H1 (cell line): ENCODE measurements at regions not wholly inside any gene's neighbourhood (a gene's known extent, or its start where the extent isn't known, plus 50 kb on each side); places are given as distances from the start of the nearest gene placed in this dataset.

Experiments
- CBX5 ChIP-seq: fragments of 300-800, 300-1000 bp; sonication (generic); IDR thresholded peaks from 2 replicates; pipeline ENCODE4 v1.7.1; 2016; ENCODE audit warnings: antibody characterized with exemption, low read length, low read depth
- CHD1 ChIP-seq: IDR thresholded peaks from 2 replicates; pipeline ENCODE4 v1.6.1; 2012; ENCODE audit warnings: low read depth, low read length, improper control_type of control experiment
- EP300 ChIP-seq, 2 experiments: IDR thresholded peaks; 1 replicate in 1 of 2; 2 replicates in 1 of 2; pipeline ENCODE4 v1.6.1; 2011 to 2012; ENCODE audit warnings: low read depth in 2 of 2, low read length in 2 of 2, mild to moderate bottlenecking in 2 of 2, borderline replicate concordance in 1 of 2, inconsistent platforms in 1 of 2, moderate library complexity in 1 of 2
- HDAC6 ChIP-seq: IDR thresholded peaks from one replicate; pipeline ENCODE4 v1.7.1; 2012; ENCODE audit warnings: low read depth, mild to moderate bottlenecking, inconsistent platforms, low read length, moderate library complexity
- POLR2A ChIP-seq, 2 experiments: IDR thresholded peaks; 1 replicate in 1 of 2; 2 replicates in 1 of 2; pipeline ENCODE4 v1.6.1; 2011; ENCODE audit warnings: low read depth in 2 of 2, low read length in 2 of 2, mild to moderate bottlenecking in 2 of 2; ENCODE audit errors: control extremely low read depth in 1 of 2
- POLR2AphosphoS5 ChIP-seq: IDR thresholded peaks from 2 replicates; pipeline ENCODE4 v1.6.1; 2011; ENCODE audit warnings: low read depth, low read length
- RAD21 ChIP-seq, 2 experiments: IDR thresholded peaks in 1 of 2; conservative IDR thresholded peaks in 1 of 2; 2 replicates each; pipeline ENCODE4 v1.6.1; 2011; ENCODE audit warnings: low read depth in 2 of 2, low read length in 2 of 2, improper control_type of control experiment in 1 of 2, inconsistent platforms in 1 of 2, mild to moderate bottlenecking in 1 of 2, moderate library complexity in 1 of 2
- RFX5 ChIP-seq: IDR thresholded peaks from 2 replicates; pipeline ENCODE4 v1.6.1; 2011; ENCODE audit warnings: low read depth, low read length, improper control_type of control experiment, borderline replicate concordance
- SP1 ChIP-seq: IDR thresholded peaks from 2 replicates; pipeline ENCODE4 v1.6.1; 2011; ENCODE audit warnings: low read depth, low read length
- SP4 ChIP-seq: IDR thresholded peaks from 2 replicates; pipeline ENCODE4 v1.6.1; 2012; ENCODE audit warnings: low read length, inconsistent platforms
- SRF ChIP-seq: IDR thresholded peaks from 2 replicates; pipeline ENCODE4 v1.6.1; 2011; ENCODE audit warnings: mild to moderate bottlenecking, low read depth, low read length, moderate library complexity
- TF ChIP-seq, protein P1 (sequence below), 3 experiments: IDR thresholded peaks; 1 replicate in 2 of 3; 2 replicates in 1 of 3; pipeline versions ENCODE4 v1.5.1 to v1.6.1; 2011; ENCODE audit warnings: low read length in 3 of 3, mild to moderate bottlenecking in 3 of 3, inconsistent platforms in 2 of 3, low read depth in 1 of 3, moderate library complexity in 1 of 3; ENCODE audit not compliant: insufficient read depth in 1 of 3; ENCODE audit errors: control extremely low read depth in 1 of 3
- TF ChIP-seq, protein P2 (sequence below): IDR thresholded peaks from 2 replicates; pipeline ENCODE4 v1.6.1; 2012; ENCODE audit warnings: inconsistent platforms

DNA sequence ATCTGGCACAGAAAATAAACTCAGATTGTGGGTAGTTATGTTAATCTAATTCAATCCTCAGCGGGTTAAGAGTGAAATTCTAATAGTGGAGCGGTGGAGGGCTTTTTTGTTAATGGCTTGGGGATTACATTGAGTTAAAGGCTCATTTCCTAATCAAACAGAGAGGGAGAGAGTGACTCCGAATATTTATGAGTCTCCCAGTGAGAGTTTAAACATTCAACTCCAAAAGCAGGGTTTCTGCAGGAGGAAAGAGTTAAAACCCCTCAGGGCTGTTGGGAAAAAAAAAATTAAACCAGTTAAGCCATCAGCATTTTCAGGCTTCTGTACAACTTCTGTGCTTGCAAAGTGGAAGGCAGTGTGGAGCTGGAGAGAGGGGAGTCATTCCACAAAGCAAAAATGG lies 62.1 kb upstream of the ESRRB start:
- TF ChIP-seq RFX5 (no peak), RAD21 (IDR thresholded peaks at IDR 0.05 in 1 of 2, conservative IDR thresholded peaks at IDR 0.05 in 1 of 2; ENCODE audit: low read depth in 2 of 2, low read length in 2 of 2) (no peak), SP1 (no peak), POLR2AphosphoS5 (no peak), SP4 (no peak), POLR2A (IDR thresholded peaks at IDR 0.05; ENCODE audit: control extremely low read depth in 1 of 2, low read depth in 2 of 2, low read length in 2 of 2) (no peak), CHD1 (no peak), EP300 (IDR thresholded peaks at IDR 0.05; ENCODE audit: borderline replicate concordance in 1 of 2, low read depth in 2 of 2, low read length in 2 of 2) (no peak), HDAC6 (no peak), SRF (no peak), CBX5 (no peak)
- TF ChIP-seq, protein P1, sequence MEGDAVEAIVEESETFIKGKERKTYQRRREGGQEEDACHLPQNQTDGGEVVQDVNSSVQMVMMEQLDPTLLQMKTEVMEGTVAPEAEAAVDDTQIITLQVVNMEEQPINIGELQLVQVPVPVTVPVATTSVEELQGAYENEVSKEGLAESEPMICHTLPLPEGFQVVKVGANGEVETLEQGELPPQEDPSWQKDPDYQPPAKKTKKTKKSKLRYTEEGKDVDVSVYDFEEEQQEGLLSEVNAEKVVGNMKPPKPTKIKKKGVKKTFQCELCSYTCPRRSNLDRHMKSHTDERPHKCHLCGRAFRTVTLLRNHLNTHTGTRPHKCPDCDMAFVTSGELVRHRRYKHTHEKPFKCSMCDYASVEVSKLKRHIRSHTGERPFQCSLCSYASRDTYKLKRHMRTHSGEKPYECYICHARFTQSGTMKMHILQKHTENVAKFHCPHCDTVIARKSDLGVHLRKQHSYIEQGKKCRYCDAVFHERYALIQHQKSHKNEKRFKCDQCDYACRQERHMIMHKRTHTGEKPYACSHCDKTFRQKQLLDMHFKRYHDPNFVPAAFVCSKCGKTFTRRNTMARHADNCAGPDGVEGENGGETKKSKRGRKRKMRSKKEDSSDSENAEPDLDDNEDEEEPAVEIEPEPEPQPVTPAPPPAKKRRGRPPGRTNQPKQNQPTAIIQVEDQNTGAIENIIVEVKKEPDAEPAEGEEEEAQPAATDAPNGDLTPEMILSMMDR (IDR thresholded peaks at IDR 0.05; ENCODE audit: control extremely low read depth in 1 of 3, insufficient read depth in 1 of 3, low read depth in 1 of 3, low read length in 3 of 3), result no peak
- TF ChIP-seq, protein P2, sequence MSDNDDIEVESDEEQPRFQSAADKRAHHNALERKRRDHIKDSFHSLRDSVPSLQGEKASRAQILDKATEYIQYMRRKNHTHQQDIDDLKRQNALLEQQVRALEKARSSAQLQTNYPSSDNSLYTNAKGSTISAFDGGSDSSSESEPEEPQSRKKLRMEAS, result no peak
